HUDEP-2 (cell line): ENCODE measurements at regions not wholly inside any gene's neighbourhood (a gene's known extent, or its start where the extent isn't known, plus 50 kb on each side); places are given as distances from the start of the nearest gene placed in this dataset.
A peak's percentile ranks its signal among the peaks of the same experiment; 100 is the strongest.

ENCODE experiments used
- DNase-seq, 76 experiments: peaks; one replicate each; lab custom pipeline; 2025; ENCODE audit not compliant: unreplicated experiment in 76 of 76; lab: John Stamatoyannopoulos, UW

GRCh38 chr3:99376926-99377325 lies 261.5 kb upstream of the COL8A1 start:
- no peak for DNase-seq

DNA sequence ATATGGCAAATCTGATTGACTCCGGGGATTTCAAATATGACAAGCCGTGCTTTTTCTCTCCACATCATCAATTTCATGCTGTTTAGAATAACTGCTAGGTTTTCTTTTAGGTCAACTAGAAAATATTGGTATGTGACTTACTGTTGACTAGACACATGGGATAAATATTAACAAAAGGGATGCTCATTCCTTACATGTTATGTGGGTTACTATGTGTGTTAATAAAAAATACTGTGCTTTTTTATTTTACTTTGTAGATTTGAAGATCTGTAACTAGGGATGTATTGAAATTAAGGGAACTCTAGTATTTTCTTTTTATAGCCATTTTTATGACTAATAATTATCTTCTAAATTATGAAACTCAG lies 264.6 kb upstream of the COL8A1 start:
- DNase-seq: no peak

- no peak for DNase-seq
These were observed 265.1 kb upstream of the COL8A1 start for GRCh38 chr3:99373088-99373845.

DNA sequence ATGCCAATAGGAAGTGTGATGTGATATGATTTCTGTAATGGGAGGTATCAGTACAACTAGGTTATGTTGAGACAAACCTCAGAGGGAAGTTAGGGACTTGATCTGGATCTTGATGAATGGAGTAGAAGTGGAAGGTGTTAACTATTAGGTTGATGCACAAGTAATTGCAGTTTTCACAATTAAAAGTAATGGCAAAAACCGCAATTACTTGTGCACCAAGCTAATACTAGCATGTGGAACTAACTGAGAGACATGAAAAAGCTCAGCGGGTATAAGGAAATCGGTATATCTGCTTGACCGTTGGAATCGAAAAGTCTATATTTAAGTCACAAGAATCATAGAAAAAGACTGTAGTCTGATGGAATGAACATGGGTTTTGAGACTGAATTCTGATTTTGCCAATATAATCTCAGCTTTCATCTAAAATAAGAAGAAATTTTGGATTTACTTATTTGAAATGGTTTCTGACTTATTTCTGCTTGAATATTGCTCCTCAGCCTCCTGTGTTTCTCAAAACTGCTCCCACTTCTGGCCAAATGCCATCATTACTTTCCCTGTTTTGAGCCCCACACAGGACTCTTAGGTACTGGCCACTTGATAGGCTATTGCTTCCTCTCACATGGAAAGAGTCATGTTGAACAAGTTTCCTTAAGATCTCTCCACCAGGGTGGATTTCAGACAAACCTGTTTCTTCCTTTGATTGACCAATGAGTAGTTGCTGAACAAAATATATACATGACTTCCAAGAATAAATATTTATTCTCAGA lies 271.5 kb upstream of the COL8A1 start:
- DNase-seq: no peak

- no peak for DNase-seq
These were observed 272.4 kb upstream of the COL8A1 start for GRCh38 chr3:99365979-99366378.

GRCh38 chr3:99365396-99365795 lies 273.0 kb upstream of the COL8A1 start:
- DNase-seq: no peak

- DNase-seq: no peak
These were observed 281.3 kb upstream of the COL8A1 start for GRCh38 chr3:99357131-99357530.

DNA sequence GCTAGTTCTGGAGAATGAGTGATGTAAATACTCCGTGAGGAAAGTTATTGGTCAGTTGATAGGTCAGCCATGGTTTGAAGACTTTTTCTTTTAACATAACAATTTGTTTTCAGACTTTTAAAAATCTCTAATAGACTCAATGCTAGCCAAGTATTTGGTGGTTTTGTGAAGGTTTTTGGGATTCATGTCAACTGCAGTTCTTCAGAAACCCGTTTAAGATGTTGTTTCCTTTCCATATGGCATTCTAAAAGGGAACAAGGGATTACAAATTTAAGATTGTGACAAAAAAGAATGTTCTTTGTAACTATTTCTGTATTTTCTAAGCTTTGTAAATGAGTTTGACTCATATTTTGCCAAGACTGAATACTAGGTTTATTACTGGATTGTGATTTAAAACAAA lies 281.7 kb upstream of the COL8A1 start:
- DNase-seq: no peak

DNA sequence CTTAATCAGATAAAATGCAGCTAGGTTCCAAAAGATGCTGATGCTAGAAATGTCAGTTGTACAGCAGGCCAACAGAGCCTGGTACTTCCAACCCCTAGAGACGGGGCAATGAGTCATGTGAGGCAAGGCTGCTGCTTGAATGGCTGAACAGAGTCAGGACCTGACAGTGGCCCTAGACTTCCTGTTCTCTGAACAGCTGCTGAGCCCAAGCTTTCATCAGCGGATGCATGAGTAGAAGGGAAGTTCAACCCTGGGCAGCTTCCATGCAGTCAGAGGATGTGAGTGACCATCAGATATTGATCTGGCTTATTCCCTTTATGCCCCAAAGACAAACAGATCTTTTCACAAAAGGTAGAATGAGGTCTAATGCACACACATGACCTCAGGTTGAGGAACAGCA lies 282.9 kb upstream of the COL8A1 start:
- no peak for DNase-seq

DNA sequence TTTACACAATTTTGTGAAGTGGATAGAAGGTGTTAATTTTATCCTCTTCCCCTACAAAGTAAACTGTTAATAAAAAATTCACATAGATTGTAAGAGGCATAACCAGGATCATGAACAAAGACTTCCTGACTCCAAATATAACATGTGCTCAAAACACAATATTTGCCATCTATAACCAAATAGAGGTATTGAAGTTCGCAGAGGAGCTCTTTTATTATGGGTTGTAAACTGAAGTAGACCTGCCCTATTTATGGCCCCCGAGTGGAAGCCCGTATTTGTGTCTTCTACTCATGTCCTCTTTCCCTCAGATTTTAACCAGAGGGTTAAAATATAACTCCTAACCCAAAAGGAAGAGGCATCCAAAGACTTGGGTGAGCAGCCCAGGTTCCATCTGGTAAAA lies 285.6 kb upstream of the COL8A1 start:
- no peak for DNase-seq

- no peak for DNase-seq
These were observed 287.3 kb upstream of the COL8A1 start for GRCh38 chr3:99351122-99351521.

GRCh38 chr3:99348451-99348850 lies 289.9 kb upstream of the COL8A1 start:
- DNase-seq: no peak

GRCh38 chr3:99344216-99344615 lies 294.2 kb upstream of the COL8A1 start:
- no peak for DNase-seq

DNA sequence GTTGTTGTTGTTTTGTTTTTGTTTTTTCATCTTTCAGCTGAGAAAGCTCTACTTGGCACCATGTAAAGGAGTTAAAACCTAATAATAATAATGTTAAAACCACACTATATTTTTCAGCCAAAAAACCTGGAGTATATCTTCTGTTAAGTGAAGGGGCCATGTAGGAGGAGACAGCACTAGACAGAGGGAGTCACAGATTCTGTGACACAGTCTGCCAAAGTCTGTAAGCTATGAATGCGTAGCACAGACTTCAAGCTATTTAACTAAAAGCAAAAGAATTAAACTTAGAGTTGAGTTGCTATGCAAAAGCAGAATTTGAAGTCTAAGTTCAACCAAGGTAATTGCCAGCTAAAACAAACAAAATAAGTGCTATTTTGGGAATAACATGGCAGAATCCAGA lies 296.0 kb upstream of the COL8A1 start:
- no peak for DNase-seq

- no peak for DNase-seq
These were observed 299.2 kb upstream of the COL8A1 start for GRCh38 chr3:99339222-99339621.

GRCh38 chr3:99332718-99333117 lies 305.7 kb upstream of the COL8A1 start:
- no peak for DNase-seq

GRCh38 chr3:99332276-99332675 lies 306.1 kb upstream of the COL8A1 start:
- DNase-seq: no peak

- DNase-seq: no peak
These were observed 307.4 kb upstream of the COL8A1 start for GRCh38 chr3:99330924-99331532.

- DNase-seq: peak in 44 of 76 experiments; percentile 0 to 71 (median 28)
These were observed 308.1 kb upstream of the COL8A1 start for GRCh38 chr3:99330281-99330680.

DNA sequence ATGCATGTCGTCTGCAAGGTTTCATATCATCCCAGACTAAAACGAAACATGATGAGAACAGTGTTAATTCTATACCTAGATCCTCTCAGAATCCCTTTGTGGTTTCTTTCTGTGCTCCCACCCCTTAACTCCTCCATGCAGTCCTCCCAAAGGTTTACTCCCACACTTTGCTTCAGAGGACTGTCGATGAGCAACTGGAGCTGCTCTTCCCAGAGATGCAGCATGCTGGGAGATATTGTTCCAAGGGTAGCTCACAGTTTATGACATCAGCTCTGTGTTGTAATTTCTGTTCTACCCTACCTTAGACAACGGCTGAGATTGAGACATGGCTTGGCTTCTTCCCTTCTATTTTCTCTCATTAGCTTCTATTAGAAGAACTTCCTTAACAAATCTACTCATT lies 313.0 kb upstream of the COL8A1 start:
- DNase-seq: no peak

DNA sequence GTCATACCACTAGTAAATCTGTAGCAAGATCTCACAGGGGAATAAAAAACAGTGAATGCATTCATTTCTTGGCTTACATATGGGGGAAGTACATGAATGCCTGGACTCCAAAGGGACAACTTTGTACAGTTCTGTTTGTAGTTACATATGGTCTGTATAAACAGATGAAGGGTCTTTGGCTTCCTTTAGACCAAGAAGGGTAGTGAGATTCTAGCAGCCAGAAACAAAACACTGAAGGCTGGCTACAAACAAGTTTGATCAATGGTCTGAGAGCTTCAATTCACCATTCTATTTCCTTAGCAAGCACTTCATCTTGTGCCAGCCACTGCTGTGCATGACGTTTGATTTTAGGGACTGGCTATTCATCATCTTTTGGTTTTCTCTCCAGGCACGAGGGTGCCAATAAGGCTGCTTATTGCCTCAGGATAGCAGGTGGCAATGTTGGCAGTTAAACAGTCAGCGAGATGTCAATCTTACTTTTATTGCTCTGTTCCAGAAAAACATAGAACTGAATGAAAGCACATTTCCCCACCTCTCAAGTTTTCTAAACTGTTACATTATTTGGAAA lies 313.7 kb upstream of the COL8A1 start:
- no peak for DNase-seq

DNA sequence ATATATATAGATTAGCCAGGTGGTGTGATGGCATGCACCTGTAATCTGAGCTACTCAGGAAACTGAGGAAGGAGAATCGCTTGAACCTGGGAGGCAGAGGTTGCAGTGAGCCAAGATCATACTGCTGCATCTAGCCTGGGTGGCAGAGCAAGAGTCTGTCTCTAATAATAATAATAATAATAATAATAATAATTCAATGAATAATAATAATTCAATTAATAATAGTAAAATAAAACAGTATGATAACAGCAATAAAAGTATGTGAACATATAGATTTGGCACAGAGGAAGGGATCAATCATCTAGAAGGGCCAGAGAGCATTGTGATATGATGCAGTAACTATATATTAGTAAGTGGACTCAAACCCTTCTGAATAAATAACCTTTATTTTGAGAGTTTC lies 314.5 kb upstream of the COL8A1 start:
- DNase-seq: no peak
